Activated naive CD4-positive, alpha-beta T cell treated with anti-CD3 and anti-CD28 coated beads, Interleukin-2, amount 50 U/mL, for 72 hours (primary cell): ENCODE measurements at regions not wholly inside any gene's neighbourhood (a gene's known extent, or its start where the extent isn't known, plus 50 kb on each side); places are given as distances from the start of the nearest gene placed in this dataset.

ENCODE experiments used
- ATAC-seq, 2 donors: fragments of 150-1000 bp; cut with Tn5 transposase; 2 replicates each; pipeline ENCODE4 v1.10.0; 2021; ENCODE audit warnings: mild to moderate bottlenecking in 2 of 2, moderate library complexity in 2 of 2
- DNase-seq, 2 donors: peaks; one replicate each; pipeline ENCODE4 v3.0.0; 2021 to 2022; ENCODE audit warnings: low spot score in 2 of 2
- H3K27ac Mint-ChIP-seq, 2 donors: one replicate each; pipeline ENCODE4 v1.8.0; 2022; ENCODE audit warnings: mild to moderate bottlenecking in 2 of 2, mixed read lengths in 2 of 2
- H3K36me3 Mint-ChIP-seq, 2 donors: one replicate each; pipeline ENCODE4 v1.8.0; 2022; ENCODE audit warnings: mixed read lengths in 2 of 2
- H3K9me3 Mint-ChIP-seq, 2 donors: one replicate each; pipeline ENCODE4 v1.8.0; 2022; ENCODE audit warnings: mixed read lengths in 2 of 2

DNA sequence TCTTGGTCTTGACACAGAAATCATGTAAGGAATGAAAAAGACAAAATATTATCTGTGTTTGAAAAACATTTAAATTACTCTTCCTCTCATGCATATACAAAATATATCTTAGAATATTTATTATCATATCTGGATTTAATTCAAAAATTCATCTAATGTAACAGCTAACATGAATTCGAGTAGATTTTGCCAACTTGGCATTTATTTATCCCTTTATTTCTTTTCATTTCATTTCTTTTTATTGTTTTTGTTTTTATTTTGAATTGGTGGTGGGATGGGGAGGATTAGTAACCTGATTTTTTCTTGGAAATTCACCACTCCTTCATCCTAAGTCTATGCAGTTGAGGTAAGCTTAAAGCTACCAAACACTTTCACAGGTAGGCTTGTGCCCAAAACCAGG is 508.7 kb downstream of the EPHA7 start:
- no peak for ATAC-seq
- no peaks in the 10 kb centered on the region for H3K36me3 Mint-ChIP-seq

DNA sequence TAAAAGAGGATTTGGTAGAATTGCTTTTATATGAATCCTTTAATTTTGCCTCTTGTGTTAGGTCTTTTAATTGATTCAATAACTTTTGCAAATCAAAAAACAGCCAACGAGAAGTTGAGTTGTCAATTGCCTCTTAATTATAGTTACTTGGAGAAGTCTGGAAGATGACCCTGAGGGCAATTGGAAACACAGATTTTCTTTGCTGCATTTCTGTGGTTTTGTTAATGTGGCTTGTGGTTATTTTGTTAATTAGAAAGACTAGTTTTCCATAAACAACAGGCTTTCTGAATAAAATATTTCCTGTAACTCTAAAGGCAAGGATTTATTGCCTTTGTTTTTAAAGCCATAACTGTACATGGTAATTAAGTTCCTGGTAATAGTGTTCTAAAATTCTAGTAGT is 513.0 kb downstream of the EPHA7 start:
- Mint-ChIP-seq H3K9me3 (peaks cover 11 to 14% of the 10 kb centered on the region in 2 donors), H3K27ac (no peak overlapping the region), H3K36me3 (no peaks in the 10 kb centered on the region)
- ATAC-seq (no peak), DNase-seq (no peak)

More for the DNA sequence above, 508.7 kb downstream of the EPHA7 start:
- Mint-ChIP-seq H3K27ac (no peak overlapping the region), H3K9me3 (peaks cover 8 to 17% of the 10 kb centered on the region in 2 donors)
- DNase-seq = no peak

DNA sequence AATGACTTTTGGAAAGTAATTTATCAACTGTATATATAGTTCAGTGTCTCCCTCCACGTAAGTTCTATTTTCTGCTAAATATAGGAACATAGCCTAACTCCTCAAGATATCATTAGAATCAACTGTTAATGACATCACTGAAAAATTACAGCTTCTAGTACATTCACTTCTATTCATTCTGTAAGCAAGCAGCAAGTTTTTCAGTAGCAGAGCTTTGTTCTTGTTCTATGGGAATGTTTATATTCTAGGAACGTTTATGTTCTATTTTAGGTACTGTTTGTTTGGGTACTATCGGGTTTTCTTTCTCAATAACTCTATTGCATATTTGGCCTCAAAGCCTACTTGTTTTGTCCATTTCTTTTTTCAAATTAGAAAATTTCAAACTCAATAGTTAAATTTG is 525.6 kb downstream of the EPHA7 start:
- no peaks in the 10 kb centered on the region for H3K36me3 Mint-ChIP-seq
- no peak overlapping the region for H3K27ac Mint-ChIP-seq
- peaks cover 4 to 13% of the 10 kb centered on the region in 2 donors for H3K9me3 Mint-ChIP-seq
- no peak for ATAC-seq
- no peak for DNase-seq

DNA sequence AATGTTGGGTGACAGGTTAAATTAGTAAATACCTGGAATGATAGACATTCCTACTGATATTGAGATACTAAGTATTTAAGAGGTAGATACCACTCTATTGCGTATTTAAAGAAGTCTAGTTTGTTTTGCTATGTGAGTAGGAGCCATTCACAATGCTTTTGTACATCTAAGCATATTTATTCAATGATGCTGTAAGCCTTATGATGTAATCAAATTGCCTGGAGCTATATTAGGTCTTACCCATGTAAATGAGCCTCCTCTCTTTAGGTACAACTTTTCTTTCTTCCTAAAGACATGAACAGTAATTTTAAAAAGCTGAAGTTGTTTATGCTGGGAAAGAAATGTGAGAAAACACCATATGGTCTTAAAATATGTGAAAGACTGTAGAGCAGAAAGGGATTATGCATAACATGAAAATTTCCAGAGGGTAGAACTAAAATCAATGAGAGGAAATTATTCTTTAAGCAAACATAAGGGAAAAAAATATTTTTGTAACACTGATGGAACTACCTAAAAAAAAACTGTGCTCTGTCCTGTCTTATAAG is 526.7 kb downstream of the EPHA7 start:
- DNase-seq (no peak), ATAC-seq (no peak)
- Mint-ChIP-seq H3K27ac (no peak overlapping the region), H3K36me3 (no peaks in the 10 kb centered on the region), H3K9me3 (peaks cover 4 to 13% of the 10 kb centered on the region in 2 donors)

DNA sequence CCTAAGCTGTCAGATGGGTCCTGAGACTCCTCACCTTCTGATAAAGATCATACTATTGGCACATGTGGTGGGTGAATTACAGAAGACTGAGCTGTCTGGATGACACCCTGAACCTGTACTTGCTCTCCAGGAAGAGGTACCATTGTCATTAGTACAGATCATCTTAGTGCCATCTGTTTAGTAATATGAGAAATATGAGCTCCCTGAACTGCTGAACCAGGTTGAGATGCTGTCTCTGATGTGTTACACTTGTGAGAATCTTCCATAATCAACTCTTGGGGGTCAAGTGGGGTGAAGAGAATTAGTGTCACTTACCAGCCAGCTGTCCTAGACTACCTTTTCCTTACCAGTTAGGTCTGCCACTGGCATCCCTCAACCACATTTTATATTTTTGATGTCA is 531.0 kb downstream of the EPHA7 start:
- no peak overlapping the region for H3K27ac Mint-ChIP-seq
- H3K9me3 Mint-ChIP-seq = peaks cover 4 to 24% of the 10 kb centered on the region in 2 donors
- DNase-seq = no peak
- no peaks in the 10 kb centered on the region for H3K36me3 Mint-ChIP-seq
- no peak for ATAC-seq

DNA sequence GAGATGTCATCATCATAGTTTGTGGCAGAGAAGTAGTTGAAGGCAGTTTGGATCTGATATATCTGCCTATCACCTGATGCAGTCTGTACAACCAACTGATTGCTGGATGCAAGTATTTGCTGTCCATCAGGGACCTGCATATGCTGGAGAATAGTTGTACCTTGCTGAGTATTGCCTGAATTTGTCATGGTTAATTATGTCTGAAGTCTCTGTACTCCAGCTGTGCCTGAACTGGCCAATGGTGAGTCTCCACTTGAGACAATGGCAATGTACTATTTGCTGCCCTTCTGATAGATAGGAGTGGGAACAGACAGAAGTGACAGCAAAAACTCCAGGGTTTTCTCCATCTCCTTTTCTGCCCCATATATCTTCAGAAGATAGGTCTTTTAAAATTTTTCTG is 531.5 kb downstream of the EPHA7 start:
- peaks cover 8 to 28% of the 10 kb centered on the region in 2 donors for H3K9me3 Mint-ChIP-seq
- H3K27ac Mint-ChIP-seq = no peak overlapping the region
- ATAC-seq (no peak), DNase-seq (no peak)
- peaks cover 3 to 4% of the 10 kb centered on the region in 2 donors for H3K36me3 Mint-ChIP-seq

DNA sequence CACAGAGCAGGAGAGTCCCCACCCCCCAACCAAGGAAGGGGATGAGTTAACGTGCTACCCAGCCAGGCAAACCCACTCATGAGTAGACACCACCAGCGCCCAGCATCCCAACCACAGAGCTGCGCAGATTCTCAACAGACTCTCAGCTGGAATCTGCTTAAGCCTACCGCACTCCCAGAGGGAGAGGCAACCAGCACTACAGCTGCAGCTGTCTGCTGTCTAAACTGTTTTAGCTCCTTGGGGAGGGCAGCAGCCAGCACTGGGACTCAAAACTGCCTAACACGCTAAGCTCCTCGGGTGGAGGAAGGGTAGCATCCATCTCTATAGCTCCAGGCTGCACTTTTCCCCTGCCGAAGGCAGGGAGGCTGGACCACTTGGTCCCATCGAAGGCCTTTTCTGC is 539.8 kb downstream of the EPHA7 start:
- no peak for DNase-seq
- Mint-ChIP-seq H3K9me3 (peaks cover 31 to 37% of the 10 kb centered on the region in 2 donors), H3K36me3 (peaks cover 5 to 19% of the 10 kb centered on the region in 2 donors), H3K27ac (no peak overlapping the region)
- no peak for ATAC-seq

DNA sequence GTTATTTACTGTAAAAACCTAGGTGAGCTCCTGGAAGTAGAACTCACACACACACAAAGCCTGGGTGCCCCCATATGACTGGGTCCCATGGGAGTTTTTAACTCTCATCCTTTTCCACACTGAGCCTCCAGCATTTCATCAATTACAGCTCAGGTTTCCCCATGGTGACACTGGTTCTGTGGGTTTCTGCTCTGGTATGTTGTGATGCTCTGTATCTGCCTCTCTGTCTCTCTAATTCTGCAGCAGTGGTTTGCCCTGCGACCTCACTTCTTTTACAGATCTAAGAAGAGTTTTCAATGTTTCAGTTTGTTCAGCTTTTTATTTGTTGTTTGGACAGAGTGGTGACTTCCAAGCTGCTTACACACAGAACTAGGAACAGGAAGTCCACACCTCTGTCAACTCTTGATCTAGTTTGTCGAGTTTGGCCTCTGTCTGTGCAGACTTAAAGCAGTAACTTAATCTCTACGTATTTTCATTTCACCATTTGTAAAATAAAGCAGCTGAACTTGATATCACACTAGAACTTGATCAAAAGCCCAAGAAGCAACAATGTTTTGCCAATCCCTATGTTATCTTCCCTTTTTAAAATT is 554.3 kb downstream of the EPHA7 start:
- Mint-ChIP-seq H3K9me3 (peaks cover 12 to 16% of the 10 kb centered on the region in 2 donors), H3K27ac (no peak overlapping the region), H3K36me3 (no peaks in the 10 kb centered on the region)
- ATAC-seq = no peak
- no peak for DNase-seq

DNA sequence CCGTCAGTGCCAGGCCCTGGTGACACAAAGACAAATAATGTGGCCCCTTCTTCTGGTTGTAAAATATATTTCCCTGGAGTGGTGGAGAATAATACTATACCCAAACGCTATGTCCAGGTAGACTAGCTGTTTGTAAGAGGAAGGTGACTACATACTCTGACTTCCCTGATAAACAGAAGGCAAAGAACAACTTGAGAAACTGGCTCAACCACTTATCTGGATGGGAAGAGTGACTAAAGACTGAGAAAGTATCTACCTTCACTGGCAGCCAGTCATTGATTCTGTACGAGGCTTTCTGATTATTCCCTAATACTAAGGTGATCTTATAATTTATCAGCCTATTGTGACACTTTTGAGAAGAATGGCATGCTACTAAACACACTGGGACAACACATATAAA is 569.7 kb downstream of the EPHA7 start:
- H3K9me3 Mint-ChIP-seq = peaks cover 9 to 18% of the 10 kb centered on the region in 2 donors
- no peak overlapping the region for H3K27ac Mint-ChIP-seq
- no peak for ATAC-seq
- DNase-seq = no peak
- H3K36me3 Mint-ChIP-seq = peaks cover 0 to 5% of the 10 kb centered on the region in 2 donors

DNA sequence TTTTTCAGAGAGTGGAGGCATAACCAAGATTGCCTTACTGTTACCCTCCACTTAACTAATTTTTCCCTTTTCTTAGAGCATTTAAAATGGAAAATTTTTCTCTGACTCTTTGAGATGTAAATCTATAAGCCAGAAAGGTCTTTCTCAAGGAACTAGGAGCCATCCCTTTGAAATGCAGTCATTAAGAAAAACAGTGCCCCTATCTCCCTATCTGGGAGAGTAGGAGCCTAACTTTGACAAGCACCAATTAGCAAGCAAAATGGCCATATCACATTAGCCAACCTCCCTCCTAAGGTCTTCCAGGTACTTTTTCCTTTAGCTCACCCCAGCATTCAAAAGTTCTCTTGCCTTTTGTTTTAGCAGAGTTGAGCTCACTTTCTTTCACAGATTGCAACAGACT is 570.5 kb downstream of the EPHA7 start:
- DNase-seq (no peak), ATAC-seq (no peak)
- no peak overlapping the region for H3K27ac Mint-ChIP-seq

DNA sequence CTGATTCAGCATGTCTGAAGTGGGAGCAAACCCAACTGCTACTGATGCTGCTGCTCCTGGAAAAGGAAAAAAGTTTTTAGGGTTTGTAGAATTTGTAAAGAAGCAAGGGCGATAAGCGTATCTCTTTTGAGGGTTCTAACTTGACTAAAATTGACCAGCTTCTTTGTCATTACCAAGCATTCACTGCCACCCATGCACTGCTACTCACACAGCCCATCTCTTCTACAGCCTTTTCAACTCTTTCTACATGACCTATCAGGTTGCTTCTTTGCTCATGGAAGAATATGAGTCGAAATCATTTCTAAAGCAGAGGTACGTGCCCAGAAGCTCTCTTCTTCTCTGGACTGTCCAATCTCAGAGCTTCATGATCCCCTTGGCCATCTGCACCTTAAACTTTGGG is 570.9 kb downstream of the EPHA7 start:
- Mint-ChIP-seq H3K9me3 (peaks cover 11 to 18% of the 10 kb centered on the region in 2 donors), H3K27ac (no peak overlapping the region), H3K36me3 (peaks cover 0 to 5% of the 10 kb centered on the region in 2 donors)
- DNase-seq = no peak
- ATAC-seq = no peak

More for the DNA sequence above, 570.5 kb downstream of the EPHA7 start:
- Mint-ChIP-seq H3K36me3 (peaks cover 0 to 5% of the 10 kb centered on the region in 2 donors), H3K9me3 (peaks cover 9 to 18% of the 10 kb centered on the region in 2 donors)

DNA sequence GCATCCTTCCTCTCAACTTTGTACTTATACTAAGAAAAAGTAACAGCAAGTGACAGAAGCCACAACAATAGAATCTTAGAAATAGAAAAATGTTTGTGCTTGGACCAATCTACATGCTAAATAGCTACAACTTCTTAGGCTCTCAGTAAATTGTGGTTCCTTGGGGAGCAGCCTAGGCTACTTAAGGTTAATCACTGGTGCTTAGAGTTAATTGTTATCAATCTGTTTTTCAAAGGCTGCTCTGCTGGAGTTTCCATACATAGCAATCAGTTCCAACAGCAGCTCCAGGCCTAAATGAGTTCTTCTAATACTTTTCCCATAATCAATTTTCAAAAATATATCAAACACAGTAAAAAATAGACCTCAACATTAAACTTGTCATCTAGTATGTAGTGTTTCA is 571.4 kb downstream of the EPHA7 start:
- no peak for DNase-seq
- H3K9me3 Mint-ChIP-seq = peaks cover 16 to 18% of the 10 kb centered on the region in 2 donors
- no peak overlapping the region for H3K27ac Mint-ChIP-seq
- no peak for ATAC-seq
- peaks cover 0 to 5% of the 10 kb centered on the region in 2 donors for H3K36me3 Mint-ChIP-seq

DNA sequence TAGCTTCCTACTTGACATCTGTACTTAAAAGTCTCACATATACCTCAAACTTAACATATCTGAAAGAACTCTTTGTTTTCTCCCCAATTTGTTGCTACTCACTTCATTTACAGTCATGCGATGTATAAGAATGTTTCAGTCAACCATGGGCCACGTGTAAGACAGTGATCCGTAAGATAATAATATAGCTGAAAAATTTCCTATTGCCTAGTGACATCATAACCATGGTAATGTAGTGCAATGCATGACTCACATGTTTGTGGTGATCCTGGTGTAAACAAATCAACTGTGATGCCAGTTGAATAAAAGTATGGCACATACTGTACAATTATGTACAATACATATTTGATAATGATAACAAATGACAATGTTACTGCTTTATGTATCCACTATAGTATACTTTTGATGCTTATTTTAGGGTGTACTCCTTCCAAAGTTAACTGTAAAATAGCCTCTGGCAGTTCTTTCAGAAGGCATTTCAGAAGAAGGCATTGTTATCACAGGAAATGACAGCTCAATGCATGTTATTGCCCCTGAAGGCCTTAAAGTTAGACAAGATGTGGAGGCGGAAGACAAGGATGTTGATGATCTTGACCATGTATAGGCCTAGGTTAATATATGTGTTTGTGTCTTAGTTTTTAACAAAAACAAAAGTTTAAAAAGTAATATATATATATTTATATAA is 579.0 kb downstream of the EPHA7 start:
- Mint-ChIP-seq H3K36me3 (no peaks in the 10 kb centered on the region), H3K9me3 (peaks cover 0 to 13% of the 10 kb centered on the region in 2 donors), H3K27ac (peak overlapping the region in 1 of 2 donors; percentile 57)
- ATAC-seq = no peak
- no peak for DNase-seq

DNA sequence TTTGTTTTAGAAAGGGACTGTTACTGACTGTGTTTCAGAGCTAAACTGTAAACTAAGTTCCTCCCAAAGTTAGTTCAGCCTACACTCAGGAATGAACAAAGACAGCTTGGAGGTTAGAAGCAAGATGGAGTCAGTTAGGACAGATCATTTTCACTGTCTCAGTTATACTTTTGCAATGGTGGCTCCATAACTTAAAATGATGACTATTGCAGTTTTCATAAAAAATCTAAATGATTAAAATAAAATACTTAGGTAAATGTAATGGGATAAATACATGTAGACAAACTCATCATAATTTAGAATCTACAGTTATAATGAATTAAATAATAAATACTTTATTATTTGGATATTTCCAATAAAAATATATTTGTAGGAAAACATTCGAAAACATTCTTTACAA is 590.6 kb downstream of the EPHA7 start:
- no peaks in the 10 kb centered on the region for H3K36me3 Mint-ChIP-seq
- no peak for DNase-seq
- H3K27ac Mint-ChIP-seq = no peak overlapping the region
- H3K9me3 Mint-ChIP-seq = peaks cover 0 to 8% of the 10 kb centered on the region in 2 donors
- ATAC-seq = no peak

DNA sequence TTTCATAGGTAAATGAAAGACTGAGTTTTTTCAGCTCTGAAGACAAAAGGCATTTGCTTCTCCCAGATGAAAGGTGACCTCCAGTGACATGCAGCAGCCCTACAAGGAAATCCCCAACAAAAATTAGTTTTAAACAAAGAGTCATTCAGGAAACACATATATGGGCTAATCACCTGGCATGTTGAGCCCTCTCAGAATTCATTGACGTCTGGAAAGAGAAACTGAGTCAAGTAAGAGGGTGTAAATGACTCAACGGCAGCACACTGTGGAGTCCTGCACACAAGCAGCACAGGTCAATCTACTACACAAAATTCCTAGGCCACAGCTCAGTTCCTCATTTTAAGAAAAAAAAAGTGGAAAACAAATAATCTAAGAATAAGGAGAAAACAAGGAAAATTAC is 592.3 kb downstream of the EPHA7 start:
- no peaks in the 10 kb centered on the region for H3K36me3 Mint-ChIP-seq
- DNase-seq (no peak), ATAC-seq (no peak)
- H3K27ac Mint-ChIP-seq = no peak overlapping the region
- H3K9me3 Mint-ChIP-seq = peaks cover 0 to 8% of the 10 kb centered on the region in 2 donors

DNA sequence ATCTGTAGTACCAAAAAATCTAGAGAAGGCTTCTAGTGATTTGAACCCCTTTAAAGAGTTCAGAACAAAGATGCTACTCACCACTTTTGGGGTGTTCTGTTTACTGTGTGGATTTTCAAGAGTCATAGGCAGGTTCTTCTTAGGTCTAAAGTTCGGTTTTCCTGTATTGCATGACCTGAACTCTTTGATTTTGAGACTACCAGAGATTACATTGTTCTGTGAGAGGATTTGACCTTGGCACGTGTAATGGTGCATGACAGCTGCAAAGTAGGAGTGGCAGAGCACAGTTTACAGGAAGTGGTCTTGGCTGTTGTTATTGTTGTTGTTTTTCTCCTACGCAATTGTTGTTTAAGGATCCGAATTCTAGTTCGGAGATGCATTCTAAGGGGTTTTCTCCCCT is 592.7 kb downstream of the EPHA7 start:
- Mint-ChIP-seq H3K36me3 (no peaks in the 10 kb centered on the region), H3K27ac (no peak overlapping the region), H3K9me3 (peaks cover 0 to 8% of the 10 kb centered on the region in 2 donors)
- ATAC-seq (no peak), DNase-seq (no peak)

DNA sequence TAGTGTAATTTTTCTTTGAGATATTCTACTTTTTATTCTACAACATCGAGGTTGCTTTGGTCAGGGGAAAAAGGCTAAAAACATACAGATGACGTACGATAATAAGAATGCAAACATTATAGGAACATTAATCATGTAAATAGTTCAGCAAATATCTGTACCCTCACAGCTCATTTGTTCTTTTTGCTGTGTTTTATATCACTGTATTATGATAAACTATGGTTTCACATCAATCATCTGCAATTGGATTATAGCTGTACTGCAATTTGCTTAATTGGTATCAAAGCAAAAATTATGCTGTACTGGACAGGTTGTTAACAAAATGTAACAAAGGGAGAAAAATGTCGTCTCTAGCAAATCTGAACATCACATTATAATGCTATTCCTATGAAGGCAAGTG is 597.1 kb downstream of the EPHA7 start:
- DNase-seq (no peak), ATAC-seq (no peak)
- no peaks in the 10 kb centered on the region for H3K36me3 Mint-ChIP-seq
- no peak overlapping the region for H3K27ac Mint-ChIP-seq
- peaks cover 9 to 16% of the 10 kb centered on the region in 2 donors for H3K9me3 Mint-ChIP-seq

DNA sequence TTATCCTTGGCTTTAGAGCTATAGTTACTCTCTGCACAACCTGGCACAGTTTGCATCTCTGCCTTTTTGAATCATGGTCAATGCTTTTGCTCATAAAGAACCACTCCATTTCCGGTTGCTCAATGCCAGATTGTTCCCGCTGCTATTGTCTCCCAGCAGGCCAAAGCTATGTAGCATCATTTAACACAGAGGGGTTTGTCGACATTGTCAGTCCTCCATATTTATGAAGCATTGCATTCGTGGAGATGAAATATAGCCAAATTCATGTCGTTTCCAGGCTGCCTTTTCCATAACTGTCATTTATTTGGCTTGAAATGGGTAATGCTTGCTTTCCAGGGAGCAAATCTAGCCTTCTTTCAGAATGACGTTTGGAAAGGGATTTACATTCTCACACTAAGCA is 598.8 kb downstream of the EPHA7 start:
- Mint-ChIP-seq H3K36me3 (no peaks in the 10 kb centered on the region), H3K9me3 (peaks cover 9 to 11% of the 10 kb centered on the region in 2 donors), H3K27ac (no peak overlapping the region)
- no peak for DNase-seq
- no peak for ATAC-seq
